ENCODE measurements at regions not wholly inside any gene's neighbourhood (a gene's known extent, or its start where the extent isn't known, plus 50 kb on each side); places are given as distances from the start of the nearest gene placed in this dataset.
"Not testable (repeated sequence)": the region's sequence is repeated elsewhere in the genome, so short reads cannot be mapped to it uniquely, and the experiment has no call there.

DNA sequence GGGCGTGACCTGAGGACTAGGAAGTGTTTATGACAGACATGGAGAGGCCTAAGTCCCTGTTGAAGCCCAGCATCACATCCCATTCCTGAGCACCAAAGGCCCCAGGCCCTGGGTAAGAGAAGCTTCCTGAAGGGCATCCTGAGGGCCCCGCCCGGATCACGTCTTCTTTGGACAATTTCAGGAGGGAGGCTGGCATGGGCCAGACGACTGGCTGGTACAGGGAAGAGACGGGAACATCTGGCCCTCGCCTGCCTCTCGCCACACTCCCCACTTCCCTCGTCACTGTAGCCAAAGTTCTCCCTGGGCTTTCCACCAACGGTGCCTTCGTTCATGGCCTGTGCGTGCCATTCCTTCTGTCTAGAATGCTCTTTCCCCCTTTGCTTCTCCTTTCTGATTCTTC, 128.1 kb downstream of the LRRC37A3 start:
- TF ChIP-seq, protein P1, sequence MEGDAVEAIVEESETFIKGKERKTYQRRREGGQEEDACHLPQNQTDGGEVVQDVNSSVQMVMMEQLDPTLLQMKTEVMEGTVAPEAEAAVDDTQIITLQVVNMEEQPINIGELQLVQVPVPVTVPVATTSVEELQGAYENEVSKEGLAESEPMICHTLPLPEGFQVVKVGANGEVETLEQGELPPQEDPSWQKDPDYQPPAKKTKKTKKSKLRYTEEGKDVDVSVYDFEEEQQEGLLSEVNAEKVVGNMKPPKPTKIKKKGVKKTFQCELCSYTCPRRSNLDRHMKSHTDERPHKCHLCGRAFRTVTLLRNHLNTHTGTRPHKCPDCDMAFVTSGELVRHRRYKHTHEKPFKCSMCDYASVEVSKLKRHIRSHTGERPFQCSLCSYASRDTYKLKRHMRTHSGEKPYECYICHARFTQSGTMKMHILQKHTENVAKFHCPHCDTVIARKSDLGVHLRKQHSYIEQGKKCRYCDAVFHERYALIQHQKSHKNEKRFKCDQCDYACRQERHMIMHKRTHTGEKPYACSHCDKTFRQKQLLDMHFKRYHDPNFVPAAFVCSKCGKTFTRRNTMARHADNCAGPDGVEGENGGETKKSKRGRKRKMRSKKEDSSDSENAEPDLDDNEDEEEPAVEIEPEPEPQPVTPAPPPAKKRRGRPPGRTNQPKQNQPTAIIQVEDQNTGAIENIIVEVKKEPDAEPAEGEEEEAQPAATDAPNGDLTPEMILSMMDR (CRISPR knock-in tag; IDR thresholded peaks at IDR 0.05): not testable (repeated sequence)
- TF ChIP-seq ZNF382 (CRISPR knock-in tag; IDR thresholded peaks at IDR 0.05; ENCODE audit: borderline replicate concordance): not testable (repeated sequence)

Measured in HepG2 (cell line).